KMS-11 (cell line): ENCODE measurements at regions not wholly inside any gene's neighbourhood (a gene's known extent, or its start where the extent isn't known, plus 50 kb on each side); places are given as distances from the start of the nearest gene placed in this dataset.

Experiments
- H2AFZ ChIP-seq: fragments of 200-600 bp; sonication (generic); 2 replicates; pipeline ENCODE4 v1.6.1; 2016; ENCODE audit warnings: antibody characterized with exemption, mixed run types, low read depth
- H3K27ac ChIP-seq: fragments of 200-600 bp; sonication (generic); 2 replicates; pipeline ENCODE4 v1.6.1; 2016; ENCODE audit warnings: mild to moderate bottlenecking, mixed run types
- H3K27me3 ChIP-seq: fragments of 200-600 bp; sonication (generic); 2 replicates; pipeline ENCODE4 v1.6.1; 2017; ENCODE audit warnings: mild to moderate bottlenecking, low read depth, mixed run types, moderate library complexity; ENCODE audit not compliant: insufficient read depth
- H3K36me3 ChIP-seq: fragments of 200-600 bp; sonication (generic); 2 replicates; pipeline ENCODE4 v1.6.1; 2017; ENCODE audit warnings: mild to moderate bottlenecking, mixed run types; ENCODE audit not compliant: insufficient read depth
- H3K4me1 ChIP-seq: fragments of 200-600 bp; sonication (generic); 2 replicates; pipeline ENCODE4 v1.6.1; 2016; ENCODE audit warnings: mild to moderate bottlenecking, low read depth, mixed run types; ENCODE audit not compliant: poor library complexity, severe bottlenecking
- H3K4me2 ChIP-seq: fragments of 200-600 bp; sonication (generic); 2 replicates; pipeline ENCODE4 v1.7.0; 2016; ENCODE audit warnings: mild to moderate bottlenecking, mixed run types
- H3K4me3 ChIP-seq: fragments of 200-600 bp; sonication (generic); IDR thresholded peaks from 2 replicates; pipeline ENCODE4 v1.6.1; 2017; ENCODE audit warnings: low read depth, low read length, mixed read lengths; ENCODE audit not compliant: insufficient read depth
- H3K79me2 ChIP-seq: fragments of 200-600 bp; sonication (generic); 2 replicates; pipeline ENCODE4 v1.6.1; 2016; ENCODE audit warnings: low read depth, mixed run types; ENCODE audit not compliant: insufficient read depth
- H3K9ac ChIP-seq: fragments of 200-600 bp; sonication (generic); 2 replicates; pipeline ENCODE4 v1.6.1; 2016; ENCODE audit warnings: mild to moderate bottlenecking, mixed run types
- H4K20me1 ChIP-seq: fragments of 200-600 bp; sonication (generic); 2 replicates; pipeline ENCODE4 v1.6.1; 2016; ENCODE audit warnings: mild to moderate bottlenecking, mixed run types; ENCODE audit not compliant: insufficient read depth
- CTCF ChIP-seq: fragments of 200-600 bp; sonication (generic); conservative IDR thresholded peaks from 2 replicates; pipeline ENCODE4 v1.6.1; 2017; ENCODE audit warnings: low read depth, mild to moderate bottlenecking, antibody characterized with exemption, low read length, moderate library complexity, mixed read lengths

DNA sequence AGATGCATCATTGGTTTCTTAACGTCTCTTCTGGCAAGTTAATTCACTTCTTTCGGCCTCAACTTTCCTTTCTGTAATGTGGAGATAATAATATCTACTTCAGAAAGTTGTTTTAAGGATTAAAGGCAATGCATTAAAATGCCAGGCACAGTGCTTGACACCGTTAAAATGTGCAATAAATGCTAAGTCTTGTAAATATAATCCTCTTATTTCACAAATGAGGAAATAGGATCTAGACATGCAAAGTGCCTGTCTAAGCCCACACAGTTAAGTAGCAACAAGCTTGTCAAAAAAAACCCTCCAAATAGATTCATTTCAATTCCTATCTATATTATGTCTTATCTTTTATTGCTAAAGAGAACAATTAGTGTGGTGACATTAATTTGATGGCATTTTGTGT is 86.4 kb upstream of the TSC22D1 start:
- Histone ChIP-seq H3K4me3 (no peak overlapping the region), H3K9ac (no peak overlapping the region), H3K4me2 (no peak overlapping the region), H3K79me2 (no peaks in the 10 kb centered on the region), H3K4me1 (no peaks in the 10 kb centered on the region), H3K27ac (no peak overlapping the region), H4K20me1 (no peaks in the 10 kb centered on the region), H3K36me3 (no peaks in the 10 kb centered on the region), H2AFZ (no peak overlapping the region), H3K27me3 (no peaks in the 10 kb centered on the region)
- no peak for TF ChIP-seq CTCF

GRCh38 chr13:44661936-44662335 is 85.8 kb upstream of the TSC22D1 start:
- no peak overlapping the region for H3K9ac ChIP-seq

DNA sequence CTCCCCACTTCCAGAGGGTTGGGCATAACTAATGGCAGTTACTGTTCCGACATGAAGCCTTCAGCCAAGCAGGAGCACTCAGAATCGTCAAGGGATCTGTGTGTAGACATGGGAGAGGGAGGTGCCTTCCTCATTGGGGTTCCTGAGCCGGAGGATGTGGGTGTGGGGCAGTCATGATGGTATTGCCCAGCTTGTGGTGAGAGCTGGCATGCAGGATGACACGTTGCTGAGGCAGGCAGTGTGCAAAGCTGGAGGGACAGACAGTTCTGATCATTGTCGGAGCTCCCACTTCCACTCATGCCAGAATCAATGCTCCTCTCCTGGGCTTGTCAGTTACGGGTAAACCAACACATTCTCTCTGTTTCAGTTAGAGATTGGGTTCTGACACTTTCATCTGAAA is 83.9 kb upstream of the TSC22D1 start:
- Histone ChIP-seq H3K4me1 (no peaks in the 10 kb centered on the region), H3K27me3 (no peaks in the 10 kb centered on the region), H2AFZ (no peak overlapping the region), H3K79me2 (no peaks in the 10 kb centered on the region), H3K9ac (no peak overlapping the region), H3K36me3 (no peaks in the 10 kb centered on the region), H3K4me2 (no peak overlapping the region), H4K20me1 (no peaks in the 10 kb centered on the region), H3K27ac (no peak overlapping the region), H3K4me3 (no peak overlapping the region)
- TF ChIP-seq CTCF, result no peak

More at GRCh38 chr13:44661936-44662335, 85.8 kb upstream of the TSC22D1 start:
- no peak overlapping the region for H2AFZ ChIP-seq
- no peak overlapping the region for H3K27ac ChIP-seq
- no peaks in the 10 kb centered on the region for H3K4me1 ChIP-seq
- H3K4me3 ChIP-seq, result no peak overlapping the region
- no peaks in the 10 kb centered on the region for H3K36me3 ChIP-seq
- no peaks in the 10 kb centered on the region for H4K20me1 ChIP-seq
- H3K79me2 ChIP-seq, result no peaks in the 10 kb centered on the region
- H3K27me3 ChIP-seq, result no peaks in the 10 kb centered on the region
- no peak overlapping the region for H3K4me2 ChIP-seq
- TF ChIP-seq CTCF, result no peak

- no peak for TF ChIP-seq CTCF
- H3K79me2 ChIP-seq, result no peaks in the 10 kb centered on the region
- no peaks in the 10 kb centered on the region for H3K36me3 ChIP-seq
- no peaks in the 10 kb centered on the region for H4K20me1 ChIP-seq
- peaks cover 14% of the 10 kb centered on the region for H3K4me1 ChIP-seq
- no peak overlapping the region for H3K9ac ChIP-seq
- no peak overlapping the region for H3K4me3 ChIP-seq
- H2AFZ ChIP-seq, result no peak overlapping the region
- H3K27ac ChIP-seq, result no peak overlapping the region
- H3K27me3 ChIP-seq, result no peaks in the 10 kb centered on the region
- no peak overlapping the region for H3K4me2 ChIP-seq
These were observed 77.0 kb upstream of the TSC22D1 start for GRCh38 chr13:44652962-44653660.
